GM12891 (cell line): ENCODE measurements at regions not wholly inside any gene's neighbourhood (a gene's known extent, or its start where the extent isn't known, plus 50 kb on each side); places are given as distances from the start of the nearest gene placed in this dataset.
A peak's percentile ranks its signal among the peaks of the same experiment; 100 is the strongest.

Experiments used
- DNase-seq: peaks from one replicate; pipeline ENCODE4 v3.0.0; 2011; ENCODE audit warnings: low spot score; ENCODE audit not compliant: insufficient read length
- FAIRE-seq: peaks from 2 replicates; lab custom pipeline; 2011; peaks lifted over from hg19 to GRCh38; lab: Jason Lieb, UNC
- PAX5 ChIP-seq: IDR thresholded peaks from 2 replicates; pipeline ENCODE4 v1.6.1; 2011; ENCODE audit warnings: low read length, moderate library complexity, mild to moderate bottlenecking; ENCODE audit not compliant: insufficient read depth, severe bottlenecking
- POLR2A ChIP-seq: IDR thresholded peaks from 2 replicates; pipeline ENCODE4 v1.6.1; 2011; ENCODE audit warnings: low read depth, low read length, control low read depth
- POLR2AphosphoS5 ChIP-seq: IDR thresholded peaks from 2 replicates; pipeline ENCODE4 v1.6.1; 2011; ENCODE audit warnings: low read depth, low read length, control low read depth
- POU2F2 ChIP-seq: IDR thresholded peaks from 2 replicates; pipeline ENCODE4 v1.6.1; 2011; ENCODE audit warnings: low read depth, mild to moderate bottlenecking, control low read depth, low read length, moderate library complexity
- SPI1 ChIP-seq: IDR thresholded peaks from 2 replicates; pipeline ENCODE4 v1.6.1; 2011; ENCODE audit warnings: low read depth, low read length, control low read depth
- TAF1 ChIP-seq: IDR thresholded peaks from 2 replicates; pipeline ENCODE4 v1.6.1; 2011; ENCODE audit warnings: low read depth, low read length, control low read depth

DNA sequence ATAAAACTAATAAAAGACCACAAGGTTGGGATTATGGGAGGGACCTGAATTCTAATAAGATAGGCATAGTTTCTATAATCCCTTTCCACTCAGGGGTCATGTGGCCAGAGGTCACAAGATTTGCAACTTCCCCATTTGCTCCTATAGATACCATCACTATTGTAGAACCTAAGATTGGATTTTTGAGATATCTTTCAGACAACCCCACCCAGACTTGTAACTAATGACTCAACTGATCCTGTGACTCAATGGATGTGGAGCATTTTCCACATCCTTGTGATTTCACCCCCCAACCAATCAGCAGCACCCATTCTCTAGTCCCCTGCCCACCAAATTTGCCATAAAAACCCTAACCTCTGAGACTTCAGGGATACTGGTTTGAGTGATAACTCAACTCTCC, 51.9 kb upstream of the PIK3AP1 start:
- peak; percentile 56 for FAIRE-seq
- DNase-seq = no peak
- TF ChIP-seq POU2F2 = no peak
- no peak for TF ChIP-seq POLR2AphosphoS5
- TF ChIP-seq TAF1 = no peak
- TF ChIP-seq PAX5 = no peak
- no peak for TF ChIP-seq POLR2A

DNA sequence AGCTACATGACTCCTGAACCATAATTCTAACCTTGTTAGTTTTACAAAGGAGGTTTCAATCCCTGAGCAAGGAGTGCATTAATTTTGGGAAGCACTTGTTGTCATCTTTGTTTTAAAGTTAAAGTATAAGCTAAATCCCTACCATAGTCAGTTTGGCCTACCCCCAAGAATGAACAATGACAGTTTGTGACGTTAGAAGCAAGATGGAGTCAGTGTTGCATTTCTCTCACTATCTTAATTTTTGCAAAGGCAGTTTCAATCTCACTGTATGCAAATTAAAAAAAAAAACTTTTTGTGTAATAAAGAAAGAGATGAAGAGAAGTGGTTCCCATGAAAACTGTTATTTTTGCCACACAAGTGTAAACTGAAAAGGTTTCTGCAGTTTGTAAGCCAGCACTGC, 50.7 kb upstream of the PIK3AP1 start:
- FAIRE-seq = peak; percentile 70
- TF ChIP-seq TAF1 (no peak), SPI1 (no peak), POLR2A (no peak), POU2F2 (no peak), PAX5 (no peak), POLR2AphosphoS5 (no peak)
- DNase-seq = no peak
